Ishikawa (cell line): ENCODE measurements at regions not wholly inside any gene's neighbourhood (a gene's known extent, or its start where the extent isn't known, plus 50 kb on each side); places are given as distances from the start of the nearest gene placed in this dataset.

Source experiments
- CEBPB ChIP-seq: IDR thresholded peaks from 2 replicates; pipeline ENCODE4 v1.6.1; 2012
- CREB1 ChIP-seq: IDR thresholded peaks from 2 replicates; pipeline ENCODE4 v1.6.1; 2012; ENCODE audit warnings: low read depth
- EGR1 ChIP-seq: IDR thresholded peaks from 2 replicates; pipeline ENCODE4 v1.6.1; 2012
- EP300 ChIP-seq: IDR thresholded peaks from 2 replicates; pipeline ENCODE4 v1.6.1; 2012; ENCODE audit warnings: borderline replicate concordance
- FOXM1 ChIP-seq: IDR thresholded peaks from 2 replicates; pipeline ENCODE4 v1.6.1; 2012; ENCODE audit warnings: low read depth, borderline replicate concordance
- NFIC ChIP-seq: IDR thresholded peaks from 2 replicates; pipeline ENCODE4 v1.6.1; 2012
- RAD21 ChIP-seq: IDR thresholded peaks from 2 replicates; pipeline ENCODE4 v1.6.1; 2012; ENCODE audit warnings: low read depth
- TAF1 ChIP-seq: IDR thresholded peaks from 2 replicates; pipeline ENCODE4 v1.6.1; 2012; ENCODE audit warnings: low read depth, mild to moderate bottlenecking
- TCF12 ChIP-seq: IDR thresholded peaks from 2 replicates; pipeline ENCODE4 v1.6.1; 2012; ENCODE audit warnings: low read depth
- TEAD4 ChIP-seq: IDR thresholded peaks from 2 replicates; pipeline ENCODE4 v1.6.1; 2012
- YY1 ChIP-seq: IDR thresholded peaks from 2 replicates; pipeline ENCODE4 v1.6.1; 2012; ENCODE audit warnings: low read depth
- ZBTB7A ChIP-seq: IDR thresholded peaks from 2 replicates; pipeline ENCODE4 v1.6.1; 2012; ENCODE audit warnings: low read depth
- TF ChIP-seq, protein P1 (sequence below): IDR thresholded peaks from 2 replicates; pipeline ENCODE4 v1.6.1; 2012
- TF ChIP-seq, protein P2 (sequence below): IDR thresholded peaks from 2 replicates; pipeline ENCODE4 v1.6.1; 2012; ENCODE audit warnings: low read depth, mild to moderate bottlenecking
- TF ChIP-seq, protein P3 (sequence below): IDR thresholded peaks from 2 replicates; pipeline ENCODE4 v1.6.1; 2012

GRCh38 chr15:77727635-77728304 lies 95.1 kb upstream of the LINGO1 start:
- TF ChIP-seq FOXM1 (no peak), CEBPB (no peak), NFIC (no peak), TEAD4 (no peak), ZBTB7A (no peak), TCF12 (no peak), EGR1 (no peak), RAD21 (no peak), YY1 (no peak), CREB1 (no peak), EP300 (no peak), TAF1 (no peak)
- TF ChIP-seq, protein P1, sequence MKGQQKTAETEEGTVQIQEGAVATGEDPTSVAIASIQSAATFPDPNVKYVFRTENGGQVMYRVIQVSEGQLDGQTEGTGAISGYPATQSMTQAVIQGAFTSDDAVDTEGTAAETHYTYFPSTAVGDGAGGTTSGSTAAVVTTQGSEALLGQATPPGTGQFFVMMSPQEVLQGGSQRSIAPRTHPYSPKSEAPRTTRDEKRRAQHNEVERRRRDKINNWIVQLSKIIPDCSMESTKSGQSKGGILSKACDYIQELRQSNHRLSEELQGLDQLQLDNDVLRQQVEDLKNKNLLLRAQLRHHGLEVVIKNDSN = no peak
- TF ChIP-seq, protein P2, sequence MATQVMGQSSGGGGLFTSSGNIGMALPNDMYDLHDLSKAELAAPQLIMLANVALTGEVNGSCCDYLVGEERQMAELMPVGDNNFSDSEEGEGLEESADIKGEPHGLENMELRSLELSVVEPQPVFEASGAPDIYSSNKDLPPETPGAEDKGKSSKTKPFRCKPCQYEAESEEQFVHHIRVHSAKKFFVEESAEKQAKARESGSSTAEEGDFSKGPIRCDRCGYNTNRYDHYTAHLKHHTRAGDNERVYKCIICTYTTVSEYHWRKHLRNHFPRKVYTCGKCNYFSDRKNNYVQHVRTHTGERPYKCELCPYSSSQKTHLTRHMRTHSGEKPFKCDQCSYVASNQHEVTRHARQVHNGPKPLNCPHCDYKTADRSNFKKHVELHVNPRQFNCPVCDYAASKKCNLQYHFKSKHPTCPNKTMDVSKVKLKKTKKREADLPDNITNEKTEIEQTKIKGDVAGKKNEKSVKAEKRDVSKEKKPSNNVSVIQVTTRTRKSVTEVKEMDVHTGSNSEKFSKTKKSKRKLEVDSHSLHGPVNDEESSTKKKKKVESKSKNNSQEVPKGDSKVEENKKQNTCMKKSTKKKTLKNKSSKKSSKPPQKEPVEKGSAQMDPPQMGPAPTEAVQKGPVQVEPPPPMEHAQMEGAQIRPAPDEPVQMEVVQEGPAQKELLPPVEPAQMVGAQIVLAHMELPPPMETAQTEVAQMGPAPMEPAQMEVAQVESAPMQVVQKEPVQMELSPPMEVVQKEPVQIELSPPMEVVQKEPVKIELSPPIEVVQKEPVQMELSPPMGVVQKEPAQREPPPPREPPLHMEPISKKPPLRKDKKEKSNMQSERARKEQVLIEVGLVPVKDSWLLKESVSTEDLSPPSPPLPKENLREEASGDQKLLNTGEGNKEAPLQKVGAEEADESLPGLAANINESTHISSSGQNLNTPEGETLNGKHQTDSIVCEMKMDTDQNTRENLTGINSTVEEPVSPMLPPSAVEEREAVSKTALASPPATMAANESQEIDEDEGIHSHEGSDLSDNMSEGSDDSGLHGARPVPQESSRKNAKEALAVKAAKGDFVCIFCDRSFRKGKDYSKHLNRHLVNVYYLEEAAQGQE = no peak
- TF ChIP-seq, protein P3, sequence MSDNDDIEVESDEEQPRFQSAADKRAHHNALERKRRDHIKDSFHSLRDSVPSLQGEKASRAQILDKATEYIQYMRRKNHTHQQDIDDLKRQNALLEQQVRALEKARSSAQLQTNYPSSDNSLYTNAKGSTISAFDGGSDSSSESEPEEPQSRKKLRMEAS = no peak

DNA sequence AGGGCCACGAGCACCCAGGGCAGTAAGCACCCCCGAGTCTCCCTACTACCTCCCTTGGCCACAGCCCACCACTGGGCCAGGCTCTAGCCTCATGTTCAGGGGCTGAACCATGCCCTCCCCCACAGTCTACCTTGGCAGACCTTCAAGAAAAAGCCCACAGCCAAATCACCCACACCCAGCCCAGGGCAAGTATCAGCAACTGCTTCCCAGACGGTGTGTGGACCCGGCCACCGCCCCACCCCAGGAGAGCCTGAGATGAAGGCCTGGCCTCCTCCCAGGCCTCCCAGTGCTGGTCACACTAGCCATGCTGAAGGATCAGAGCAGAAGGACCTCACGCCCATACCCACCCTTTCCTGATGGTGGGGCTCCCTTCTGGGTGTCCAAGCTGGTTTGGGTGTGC lies 92.0 kb upstream of the LINGO1 start:
- TF ChIP-seq CEBPB = no peak
- TF ChIP-seq, protein P3 = no peak
- TF ChIP-seq, protein P2 = no peak
- TF ChIP-seq, protein P1 = no peak
- TF ChIP-seq CREB1 = no peak
- no peak for TF ChIP-seq FOXM1
- no peak for TF ChIP-seq TEAD4
- TF ChIP-seq RAD21 = no peak
- no peak for TF ChIP-seq NFIC
- no peak for TF ChIP-seq ZBTB7A
- no peak for TF ChIP-seq TAF1
- no peak for TF ChIP-seq EP300
- TF ChIP-seq TCF12 = no peak
- no peak for TF ChIP-seq EGR1
- TF ChIP-seq YY1 = no peak

- TF ChIP-seq, protein P3 = no peak
- TF ChIP-seq YY1 = no peak
- no peak for TF ChIP-seq TCF12
- TF ChIP-seq TEAD4 = no peak
- TF ChIP-seq TAF1 = no peak
- TF ChIP-seq, protein P2 = no peak
- TF ChIP-seq CEBPB = no peak
- TF ChIP-seq, protein P1 = no peak
- TF ChIP-seq RAD21 = no peak
- TF ChIP-seq EP300 = no peak
- TF ChIP-seq FOXM1 = no peak
- TF ChIP-seq ZBTB7A = no peak
- no peak for TF ChIP-seq CREB1
Observed at GRCh38 chr15:77723756-77724155, 91.0 kb upstream of the LINGO1 start.
